T-helper 2 cell treated with Interferon-gamma antibody and Interleukin-4, amounts not matched to agents 100 ng/mL and 5 ng/mL, for 36 hours (primary cell): ENCODE measurements at regions not wholly inside any gene's neighbourhood (a gene's known extent, or its start where the extent isn't known, plus 50 kb on each side); places are given as distances from the start of the nearest gene placed in this dataset.

Experiments
- intact Hi-C: fragments of 100-400 bp; cut with micrococcal nuclease; formaldehyde crosslinking; loops from one replicate; pipeline ENCODE4 v1.15.1; 2023

DNA sequence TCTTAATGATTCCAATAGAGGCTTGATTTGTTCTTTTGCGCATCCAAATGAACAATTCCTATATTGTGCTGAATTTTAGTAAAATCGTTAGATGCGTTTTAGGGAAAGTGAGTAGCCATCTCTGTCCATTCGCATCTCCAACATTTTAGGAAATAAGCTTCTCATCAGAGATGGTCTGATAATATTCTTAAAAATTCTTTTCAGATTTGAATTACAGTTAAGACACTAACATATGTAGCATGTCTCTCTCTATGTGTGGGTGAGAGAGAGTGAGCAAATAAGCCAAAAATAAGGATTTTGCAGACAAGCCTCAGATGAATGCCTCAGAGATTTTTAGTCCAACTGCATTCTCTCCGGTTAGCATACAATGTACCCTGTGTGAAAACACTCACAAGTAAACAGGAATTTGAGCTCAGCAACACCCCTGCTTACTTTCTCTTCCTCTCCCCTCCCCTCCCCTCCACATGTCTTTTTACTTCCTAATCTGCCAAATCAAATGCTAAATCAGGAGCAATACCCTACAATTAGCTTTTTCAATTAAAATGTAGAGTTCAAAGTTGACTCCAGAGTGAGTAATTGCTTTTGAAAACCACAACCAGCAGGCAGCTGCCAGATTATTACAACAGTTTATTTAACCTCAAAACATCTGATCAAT, 354.4 kb downstream of the CRPPA start:
- intact Hi-C loops, result no loop called here

DNA sequence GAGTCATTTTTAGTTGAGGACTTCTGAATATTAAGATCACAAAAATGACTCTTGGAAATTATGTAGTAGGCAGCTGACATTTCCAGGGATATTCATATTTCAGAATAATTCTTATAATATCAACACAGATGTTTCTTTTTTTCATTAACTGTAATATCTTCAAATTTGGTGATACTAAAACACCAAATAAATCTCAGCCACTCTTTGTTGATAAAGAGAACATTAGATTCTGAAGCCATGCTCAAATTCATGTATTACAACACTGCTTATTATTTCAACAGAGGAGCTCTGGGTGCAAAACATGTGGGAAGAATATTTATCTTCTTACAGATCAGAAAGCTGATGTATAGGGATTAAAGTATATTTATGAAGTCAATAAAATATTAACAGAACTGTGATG, 355.4 kb downstream of the CRPPA start:
- intact Hi-C loops, result no loop called here

DNA sequence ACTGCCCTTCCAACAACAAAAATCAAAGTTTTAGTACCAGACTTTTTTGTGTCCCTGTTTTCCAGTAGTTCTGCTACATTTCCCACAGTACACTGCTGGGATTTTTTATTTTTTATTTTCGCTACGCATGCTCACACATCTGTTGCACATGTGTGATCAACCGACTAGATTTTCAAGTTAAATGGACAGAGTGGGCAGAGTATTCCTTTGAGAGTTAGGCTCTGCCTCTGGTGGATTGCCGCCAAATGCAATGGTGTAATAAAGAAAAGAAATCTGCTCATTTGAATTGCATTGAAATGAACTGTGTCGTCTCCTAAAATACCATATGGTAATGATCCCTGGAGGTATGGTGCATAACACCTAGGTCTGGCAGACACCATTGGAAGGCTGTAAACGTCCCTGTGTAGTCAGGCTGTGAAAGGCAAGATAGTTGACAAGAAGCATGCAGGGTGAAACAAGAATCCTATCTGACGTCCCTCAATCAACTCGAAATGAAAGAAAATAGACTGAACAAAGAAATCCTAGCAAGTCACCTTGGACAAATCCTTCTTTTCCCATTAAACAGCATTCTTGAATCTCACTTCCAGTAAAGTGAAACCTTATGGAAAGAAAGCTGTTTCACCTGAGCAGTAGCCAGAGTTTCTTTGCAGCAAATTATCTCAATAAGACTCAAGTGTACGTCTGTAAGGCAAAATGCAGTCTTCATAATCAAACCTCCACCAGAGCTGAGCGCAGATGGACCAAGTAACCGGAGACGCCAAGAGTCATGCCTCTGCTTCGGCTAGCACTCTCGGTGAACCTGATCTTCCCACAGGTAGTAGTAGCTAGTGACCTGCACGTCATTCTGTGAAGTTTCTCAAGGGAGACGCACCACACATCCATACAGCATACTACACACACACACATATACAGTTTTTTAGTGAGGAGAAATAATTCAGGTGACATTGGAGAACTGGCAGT, 357.3 kb downstream of the CRPPA start:
- intact Hi-C loops, result no loop called here

DNA sequence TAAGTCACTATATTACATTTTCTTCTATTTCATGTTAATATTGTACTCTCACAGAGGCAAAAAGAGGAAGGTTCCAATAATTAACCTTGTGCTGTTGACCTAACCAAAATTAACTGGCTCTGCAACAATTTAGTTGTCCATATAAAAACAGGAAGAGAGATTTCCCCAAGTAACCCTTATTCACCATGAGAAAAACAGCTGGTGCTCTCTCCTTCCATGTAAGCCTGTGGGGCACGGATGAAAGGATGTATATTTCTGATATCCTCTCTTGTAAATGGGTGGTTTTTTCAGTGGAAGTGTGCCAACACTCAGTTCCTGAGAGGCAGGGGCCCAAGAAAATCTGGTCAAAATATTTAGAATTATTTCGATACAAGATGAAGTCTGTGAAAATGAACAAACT, 358.1 kb downstream of the CRPPA start:
- intact Hi-C loops, result no loop called here

DNA sequence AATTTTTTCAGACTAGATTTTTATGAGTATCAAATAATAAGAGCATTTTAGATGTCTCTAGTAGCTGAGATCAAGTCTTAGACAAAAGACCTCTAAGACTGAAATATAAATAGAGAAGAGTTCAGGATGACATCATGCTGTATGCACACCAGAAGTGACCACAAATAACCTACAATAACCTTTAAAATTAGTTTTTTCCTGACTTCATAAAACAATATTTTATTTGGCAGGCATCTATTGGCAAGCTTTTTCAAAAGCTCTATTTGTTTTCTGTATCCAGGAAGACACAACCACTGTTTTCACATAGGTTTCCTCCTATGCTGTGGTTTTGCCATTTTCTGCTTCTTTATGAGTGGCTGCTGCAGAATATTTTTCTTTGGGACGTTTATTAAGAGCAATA, 359.1 kb downstream of the CRPPA start:
- intact Hi-C loops, result no loop called here

DNA sequence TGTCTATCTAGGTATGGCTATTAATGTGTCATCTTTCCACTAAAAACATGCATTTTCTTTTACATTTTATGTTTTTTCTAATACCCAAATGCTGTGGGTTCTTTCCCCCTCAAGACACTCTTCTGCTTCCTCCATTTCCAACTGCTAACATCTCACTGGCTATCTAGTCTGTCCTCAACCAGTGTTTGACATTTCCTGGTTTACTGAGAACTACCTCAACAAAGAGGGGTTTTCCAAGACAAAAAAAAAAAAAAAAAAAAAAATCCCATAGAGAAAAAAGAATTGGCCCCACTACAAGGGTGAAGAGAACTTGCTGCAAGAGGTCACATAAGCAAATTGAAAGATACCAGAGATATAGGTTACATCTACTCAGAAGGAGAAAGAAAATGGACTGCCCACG, 359.7 kb downstream of the CRPPA start:
- intact Hi-C loops, result no loop called here

DNA sequence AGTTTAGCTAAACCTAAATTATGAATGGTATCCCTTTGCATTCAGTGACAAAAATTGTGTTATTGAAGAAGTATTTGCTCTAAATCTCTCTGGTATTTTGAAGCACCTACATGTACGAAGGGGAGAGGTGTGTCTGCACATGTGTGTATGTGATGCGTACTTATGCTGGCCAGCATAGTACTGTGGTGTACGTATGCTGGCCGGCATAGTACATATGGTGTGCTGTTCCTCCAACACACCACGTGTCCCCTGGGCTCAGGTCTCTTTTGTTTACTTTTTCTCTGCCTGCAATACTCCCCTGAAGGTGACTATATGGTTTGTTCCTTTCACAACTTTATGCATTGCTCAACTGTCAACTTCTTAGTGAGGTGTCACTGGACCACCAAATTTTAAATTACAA, 360.3 kb downstream of the CRPPA start:
- intact Hi-C loops, result no loop called here

DNA sequence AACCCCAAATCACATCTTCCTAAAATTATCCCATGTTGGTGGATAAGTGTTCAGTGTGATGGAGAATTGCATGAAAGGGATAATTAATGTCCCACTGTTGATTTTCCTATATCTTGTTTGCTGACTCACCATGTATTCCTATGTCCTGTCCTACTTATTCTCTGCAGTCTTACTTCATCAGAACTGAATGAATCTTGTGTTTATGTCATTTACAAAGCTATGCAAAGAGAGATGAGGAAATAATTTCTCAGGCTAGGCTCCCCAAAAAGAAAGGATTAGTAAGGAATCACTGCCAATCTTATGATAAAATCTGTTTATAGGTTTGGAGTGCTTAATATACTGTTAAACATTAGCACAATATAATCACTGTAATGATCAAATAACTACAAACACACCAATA, 360.8 kb downstream of the CRPPA start:
- intact Hi-C loops, result no loop called here

DNA sequence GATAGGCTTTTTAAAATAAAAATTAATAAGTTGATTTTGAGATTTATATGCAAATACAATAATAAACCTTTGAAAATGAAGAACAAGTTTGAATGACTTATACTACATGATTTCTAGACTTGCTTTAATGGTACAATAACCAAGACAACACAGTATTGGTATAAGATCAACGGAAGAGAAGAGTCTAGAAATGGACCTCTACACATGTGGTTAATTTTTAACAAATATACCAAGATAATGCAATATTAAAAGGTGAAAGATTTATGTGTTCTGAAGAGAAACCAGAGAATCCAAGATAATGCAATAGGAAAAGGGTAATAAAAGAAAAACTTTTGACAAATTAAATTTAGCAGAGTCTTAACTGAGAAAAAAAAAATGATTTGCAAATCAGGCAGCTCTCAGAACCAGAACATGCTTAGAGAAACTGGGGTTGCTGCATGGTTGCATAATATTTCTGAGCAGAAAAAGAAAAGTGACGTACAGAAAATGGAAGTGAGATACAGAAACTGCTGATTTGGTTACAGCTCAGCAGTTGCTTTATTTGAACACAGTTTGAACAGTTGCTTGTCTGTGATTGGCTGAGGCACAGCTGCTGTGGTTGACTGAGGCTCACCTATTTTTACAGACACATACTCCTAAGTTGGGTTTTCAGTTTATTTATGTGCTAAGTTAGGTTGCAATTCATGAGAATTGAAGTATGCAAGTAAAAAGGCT, 365.9 kb downstream of the CRPPA start:
- intact Hi-C loops, result no loop called here

DNA sequence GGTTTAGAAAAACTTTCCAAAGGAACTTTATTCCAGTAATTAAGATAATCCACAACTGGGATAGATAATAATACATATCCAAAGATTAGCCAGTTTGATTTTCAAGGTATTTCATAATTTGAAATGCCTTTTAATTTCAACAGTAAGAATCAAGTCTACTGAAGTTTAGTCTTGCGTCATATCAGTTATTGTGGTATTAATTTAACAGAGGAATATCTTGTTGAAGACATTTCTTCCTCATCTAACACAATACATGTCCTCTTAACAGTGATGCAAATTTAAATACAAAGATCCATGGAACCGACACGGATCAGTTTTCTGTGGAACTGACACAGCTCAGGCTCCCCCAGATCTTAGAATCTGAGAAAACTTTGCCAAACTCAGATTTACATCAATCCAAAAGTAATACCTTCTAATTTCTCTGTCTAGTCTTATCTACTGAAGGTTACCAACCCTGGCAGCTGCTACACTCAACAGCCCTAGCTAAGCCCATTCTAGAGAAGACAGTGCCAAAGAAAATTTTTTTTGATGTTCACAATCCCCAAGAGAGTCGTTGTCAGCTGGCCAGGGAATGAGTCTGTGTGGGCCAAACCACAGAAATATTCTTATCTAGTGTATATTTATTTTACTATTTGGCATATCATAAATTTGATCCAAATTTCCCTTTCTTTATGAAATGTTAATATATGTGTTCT, 365.2 kb upstream of the MEOX2 start:
- intact Hi-C loops, result no loop called here

DNA sequence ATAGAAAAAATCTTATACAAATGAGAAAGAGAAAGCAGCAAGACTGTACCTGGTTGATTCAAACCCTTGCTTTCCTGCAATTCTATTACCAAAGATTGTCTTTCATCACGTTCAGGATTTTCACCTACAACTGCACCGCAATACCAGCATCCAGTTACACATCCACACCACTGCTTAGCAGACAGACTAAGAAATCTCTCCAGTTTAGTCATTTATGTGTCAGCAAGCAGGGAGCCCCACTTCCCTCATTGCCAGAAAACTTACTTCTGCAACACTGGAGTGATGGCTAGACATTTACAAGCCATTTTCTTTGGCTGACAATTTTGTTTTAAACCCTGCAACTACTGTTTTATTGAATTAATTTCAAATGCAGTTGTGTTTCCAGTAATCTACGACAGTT, 359.6 kb upstream of the MEOX2 start:
- intact Hi-C loops, result no loop called here

DNA sequence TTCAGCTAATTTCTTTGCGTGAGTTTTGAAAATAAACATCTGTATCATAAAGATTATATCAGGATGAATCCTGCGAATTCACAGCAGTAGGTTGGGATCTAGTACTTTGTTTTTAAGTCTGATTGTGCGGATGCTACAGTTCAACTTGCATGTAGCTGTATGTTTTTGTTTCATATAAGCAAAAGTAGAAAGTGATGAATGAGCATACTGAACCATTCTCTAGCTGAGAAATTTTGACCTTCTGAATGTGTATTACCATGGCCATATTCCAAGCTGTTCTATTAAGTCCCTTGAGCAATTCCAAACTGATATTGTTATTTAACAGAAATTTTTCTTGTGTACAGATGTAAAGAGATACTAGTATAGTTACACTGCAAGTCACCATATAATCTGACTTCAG, 358.8 kb upstream of the MEOX2 start:
- intact Hi-C loops, result no loop called here

DNA sequence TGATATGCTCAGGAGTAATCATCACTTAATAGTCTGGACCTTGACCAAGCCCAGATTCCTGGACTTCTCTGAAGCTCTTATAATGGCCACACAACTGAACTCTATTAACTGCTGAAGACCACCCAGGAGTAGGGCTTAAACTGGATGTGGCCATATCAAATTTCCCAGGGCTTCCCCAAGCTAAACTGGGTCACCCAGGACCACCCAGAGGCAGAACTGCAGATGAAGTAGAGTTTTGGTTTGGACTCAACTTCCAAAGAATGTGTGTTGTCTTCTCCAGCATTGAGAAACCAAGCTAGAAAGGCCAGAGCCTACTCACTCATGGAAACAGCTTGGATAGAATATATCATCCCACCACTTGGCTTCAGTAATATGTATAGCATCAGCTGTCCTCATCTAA, 358.2 kb upstream of the MEOX2 start:
- intact Hi-C loops, result no loop called here

DNA sequence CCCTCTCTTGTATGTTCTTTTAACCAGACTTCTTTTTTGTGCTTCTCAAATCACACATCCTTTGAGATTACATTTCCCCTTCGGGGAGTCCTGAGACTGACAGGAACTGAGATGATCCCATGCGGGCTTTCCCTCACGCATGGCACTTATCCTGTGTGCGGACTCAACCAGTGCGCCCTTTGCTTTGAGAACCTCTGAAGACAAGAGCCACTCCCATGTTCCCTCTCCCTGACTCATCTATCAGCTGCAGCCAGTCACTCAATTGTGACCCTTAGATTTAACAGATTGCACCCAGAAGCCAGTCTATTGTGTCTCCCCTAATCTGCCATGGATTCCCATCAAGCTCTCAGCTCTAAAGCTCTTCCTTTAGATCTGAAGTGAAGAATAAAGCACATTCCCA, 353.9 kb upstream of the MEOX2 start:
- intact Hi-C loops, result no loop called here

DNA sequence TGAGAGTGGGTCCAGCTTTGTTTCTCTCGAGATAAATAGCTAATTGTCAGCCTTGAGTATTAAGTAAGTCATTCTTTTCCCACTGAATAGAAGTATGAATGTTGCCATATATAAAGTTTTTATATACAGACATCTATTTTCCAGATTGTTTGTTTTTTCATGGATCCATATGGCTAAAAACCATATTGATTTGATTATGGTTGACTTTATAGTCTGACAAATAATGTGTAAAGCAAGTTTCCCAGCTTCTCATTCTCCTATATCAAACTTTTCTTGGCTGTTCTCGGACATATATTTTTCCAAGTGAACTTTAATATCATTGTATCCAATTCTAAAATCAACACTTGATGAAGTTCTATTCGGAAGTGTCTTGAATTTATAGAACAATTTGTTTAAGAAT, 352.4 kb upstream of the MEOX2 start:
- intact Hi-C loops, result no loop called here

DNA sequence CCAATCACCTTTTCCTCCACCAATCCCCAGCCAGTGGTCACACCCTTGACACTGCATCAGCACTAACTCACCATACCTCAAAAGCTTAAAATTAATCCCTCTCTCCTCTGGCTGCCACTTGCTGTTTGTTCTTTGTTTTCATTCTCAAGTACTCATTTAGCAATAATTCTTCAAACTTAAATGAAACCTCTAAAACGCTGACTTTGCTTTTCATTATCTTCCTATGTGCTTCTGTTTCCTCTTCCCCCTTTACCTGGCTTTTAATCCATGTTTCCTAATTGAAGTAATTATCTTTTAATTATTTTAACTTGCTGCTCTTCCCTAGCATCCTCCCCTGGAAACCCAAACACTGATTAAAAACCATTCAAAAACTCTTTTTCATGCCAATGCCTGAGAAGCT, 348.9 kb upstream of the MEOX2 start:
- intact Hi-C loops, result no loop called here

DNA sequence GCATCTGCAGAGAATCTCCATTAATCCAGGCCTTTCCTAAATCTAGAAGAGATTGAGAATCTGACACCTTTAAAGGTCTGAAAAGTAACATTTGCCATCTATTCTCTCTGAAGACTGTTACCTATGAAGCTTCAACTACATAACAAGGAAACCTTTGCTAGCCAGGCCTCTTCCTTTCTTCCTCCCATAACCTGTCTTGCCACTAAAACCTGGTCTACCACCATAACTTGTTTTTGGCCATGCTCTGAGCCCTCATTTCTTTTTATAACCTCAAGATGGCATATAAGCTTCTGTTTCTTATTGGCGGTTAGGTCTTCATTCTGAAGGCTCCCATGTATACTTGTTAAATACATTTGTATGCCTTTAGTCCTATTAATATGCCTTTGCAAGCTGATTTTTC, 348.4 kb upstream of the MEOX2 start:
- intact Hi-C loops, result no loop called here

DNA sequence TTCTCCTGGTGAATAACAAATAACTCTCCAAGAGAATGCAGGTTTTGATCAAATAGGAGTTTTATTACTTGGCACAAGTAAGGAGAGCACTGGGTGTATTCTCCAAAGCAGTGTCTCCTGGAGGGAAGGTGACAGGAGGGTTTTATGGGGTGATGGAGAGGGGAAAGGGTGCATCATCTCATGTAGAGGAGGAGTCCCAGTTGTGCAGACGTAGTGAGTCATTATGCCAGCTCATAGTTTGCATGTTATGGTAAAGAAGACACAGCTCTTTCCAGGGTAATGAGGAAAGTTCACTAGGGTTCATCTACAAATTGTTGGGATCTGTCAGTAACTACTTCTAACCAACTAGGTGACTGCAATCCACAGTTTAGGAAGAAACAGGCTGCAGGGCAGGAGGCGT, 347.9 kb upstream of the MEOX2 start:
- intact Hi-C loops, result no loop called here

DNA sequence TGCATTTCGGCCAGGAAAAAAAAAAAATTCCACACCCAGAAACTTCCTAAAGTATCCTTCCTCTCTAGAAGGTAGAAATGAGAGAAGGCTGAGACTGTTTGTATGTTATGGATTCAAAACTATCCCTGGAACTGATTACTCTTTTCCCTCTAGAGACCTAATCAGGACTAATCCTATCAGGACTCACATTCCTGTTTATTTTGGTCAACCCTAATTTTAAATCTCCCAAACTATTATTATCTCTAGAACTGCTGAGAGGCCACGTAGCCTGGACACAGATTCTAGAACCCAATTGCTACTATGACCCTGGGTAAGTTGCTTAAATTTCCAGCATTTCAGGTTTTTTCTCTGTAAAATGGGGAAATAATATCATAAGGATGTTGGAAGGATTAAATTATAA, 346.8 kb upstream of the MEOX2 start:
- intact Hi-C loops, result no loop called here

DNA sequence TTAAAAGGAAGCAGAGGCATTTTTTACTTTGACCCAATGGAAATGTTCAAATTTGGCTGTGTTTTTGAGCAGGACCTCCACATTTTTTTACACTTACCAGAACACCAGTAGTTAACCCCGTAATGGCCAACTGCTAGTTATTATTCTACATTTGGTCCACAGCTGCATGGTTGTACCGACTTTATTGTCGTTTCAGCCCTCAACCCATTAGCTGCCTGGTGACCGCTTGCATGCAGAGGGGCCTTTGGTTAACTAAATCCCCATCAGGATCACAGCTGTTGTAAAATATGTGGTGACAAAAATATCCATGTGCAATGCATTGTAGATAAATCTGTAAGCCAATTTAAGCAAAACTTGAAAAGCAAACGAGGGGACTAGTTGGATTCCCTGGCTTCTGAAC, 342.2 kb upstream of the MEOX2 start:
- intact Hi-C loops, result no loop called here

DNA sequence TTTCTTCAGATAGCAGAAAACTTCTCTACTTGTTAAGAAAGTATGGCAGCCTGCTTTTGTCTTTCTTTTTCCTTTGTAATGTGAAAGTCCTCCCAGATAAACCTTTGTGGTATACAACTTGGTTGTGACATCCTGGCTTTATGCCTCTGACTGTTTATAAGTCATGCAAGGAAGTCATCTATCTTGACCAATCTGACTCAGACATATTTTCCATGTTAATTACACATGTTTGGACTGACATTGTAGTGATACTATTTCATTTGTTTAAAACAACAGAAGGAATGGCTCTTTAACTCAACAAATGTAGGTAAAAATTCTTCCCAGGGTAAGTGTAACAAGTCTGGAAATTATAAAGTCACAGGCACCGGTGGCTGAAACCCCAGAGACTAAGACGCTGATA, 341.6 kb upstream of the MEOX2 start:
- intact Hi-C loops, result no loop called here

DNA sequence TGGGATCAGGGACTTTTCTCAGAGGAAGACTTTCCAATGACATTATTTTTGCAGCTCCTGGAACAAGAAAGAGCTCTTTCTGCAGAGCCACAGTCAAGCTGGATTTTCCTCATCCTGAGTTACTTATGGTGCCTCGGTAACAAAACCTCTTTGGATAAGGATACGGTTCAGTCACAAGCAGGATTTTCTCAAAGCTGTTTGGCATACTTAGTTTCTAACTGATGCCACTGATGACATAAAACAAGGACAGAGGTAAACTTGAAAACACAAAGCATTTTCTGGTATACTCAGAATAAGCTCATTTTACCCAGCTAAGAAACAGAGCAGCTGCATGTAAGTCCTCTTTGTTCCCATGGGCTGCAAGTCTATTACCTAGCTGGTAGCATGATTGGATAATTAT, 340.9 kb upstream of the MEOX2 start:
- intact Hi-C loops, result no loop called here
